ENCODE measurements at regions not wholly inside any gene's neighbourhood (a gene's known extent, or its start where the extent isn't known, plus 50 kb on each side); places are given as distances from the start of the nearest gene placed in this dataset.

DNA sequence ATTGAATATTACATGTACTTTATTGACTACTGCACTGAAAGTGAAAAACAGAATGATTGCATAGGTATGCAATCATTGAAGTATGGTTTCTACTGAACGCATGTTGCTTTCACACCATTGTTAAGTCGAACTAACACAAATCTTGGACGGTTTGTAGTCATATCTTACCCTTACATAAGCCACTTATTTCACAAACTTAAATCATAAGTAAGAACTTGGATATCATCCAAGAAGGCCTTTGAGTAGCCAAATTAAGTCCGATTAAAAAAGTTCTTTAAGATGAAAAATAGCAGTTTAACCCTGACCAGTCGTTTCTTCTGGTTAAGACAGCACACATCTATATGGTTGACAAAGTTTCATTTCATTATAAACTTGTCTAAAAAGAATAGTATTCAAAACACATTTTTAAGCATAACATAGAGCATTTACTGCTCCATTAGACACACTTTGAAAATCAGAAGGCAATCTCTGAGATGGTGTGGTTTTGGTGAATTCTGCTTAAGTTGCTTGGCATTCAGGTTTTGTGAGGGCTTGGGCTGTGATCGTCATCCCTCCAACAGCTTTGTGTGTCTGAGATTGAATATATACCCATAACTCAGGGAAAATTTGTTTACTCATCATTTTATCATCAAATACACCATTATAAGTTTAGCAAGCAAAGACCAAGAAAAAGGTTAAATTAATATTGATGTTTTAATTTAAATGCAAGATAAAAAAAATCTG lies 92.2 kb downstream of the NFKBIZ start:
- ATAC-seq (ENCODE audit: low FRiP score), result no peak
- TF ChIP-seq, protein P1, sequence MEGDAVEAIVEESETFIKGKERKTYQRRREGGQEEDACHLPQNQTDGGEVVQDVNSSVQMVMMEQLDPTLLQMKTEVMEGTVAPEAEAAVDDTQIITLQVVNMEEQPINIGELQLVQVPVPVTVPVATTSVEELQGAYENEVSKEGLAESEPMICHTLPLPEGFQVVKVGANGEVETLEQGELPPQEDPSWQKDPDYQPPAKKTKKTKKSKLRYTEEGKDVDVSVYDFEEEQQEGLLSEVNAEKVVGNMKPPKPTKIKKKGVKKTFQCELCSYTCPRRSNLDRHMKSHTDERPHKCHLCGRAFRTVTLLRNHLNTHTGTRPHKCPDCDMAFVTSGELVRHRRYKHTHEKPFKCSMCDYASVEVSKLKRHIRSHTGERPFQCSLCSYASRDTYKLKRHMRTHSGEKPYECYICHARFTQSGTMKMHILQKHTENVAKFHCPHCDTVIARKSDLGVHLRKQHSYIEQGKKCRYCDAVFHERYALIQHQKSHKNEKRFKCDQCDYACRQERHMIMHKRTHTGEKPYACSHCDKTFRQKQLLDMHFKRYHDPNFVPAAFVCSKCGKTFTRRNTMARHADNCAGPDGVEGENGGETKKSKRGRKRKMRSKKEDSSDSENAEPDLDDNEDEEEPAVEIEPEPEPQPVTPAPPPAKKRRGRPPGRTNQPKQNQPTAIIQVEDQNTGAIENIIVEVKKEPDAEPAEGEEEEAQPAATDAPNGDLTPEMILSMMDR (IDR thresholded peaks at IDR 0.05), result no peak

DNA sequence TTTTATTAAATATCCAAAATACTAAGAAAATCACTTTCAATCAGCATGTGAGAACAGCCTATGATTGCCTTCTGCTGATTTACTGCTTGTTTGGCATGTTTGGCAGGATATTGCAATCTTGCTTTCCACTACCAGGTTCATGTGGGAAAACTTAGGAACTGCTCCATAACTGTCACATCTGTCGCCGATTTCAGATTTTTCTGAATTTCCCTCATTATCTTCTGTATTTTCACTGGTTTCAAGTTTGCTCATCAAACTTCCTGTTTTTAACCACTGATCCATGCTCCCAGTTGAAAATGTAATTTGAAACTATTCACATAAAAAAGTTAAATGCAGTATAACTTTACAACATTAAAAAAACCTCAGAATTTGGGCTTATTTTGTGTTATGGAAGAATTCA lies 93.0 kb downstream of the NFKBIZ start:
- no peak for ATAC-seq (ENCODE audit: low FRiP score)
- TF ChIP-seq, protein P1 (IDR thresholded peaks at IDR 0.05), result no peak
- no peak for DNase-seq (ENCODE audit: low spot score)

More for the DNA sequence above, 92.2 kb downstream of the NFKBIZ start:
- DNase-seq (ENCODE audit: low spot score), result no peak

DNA sequence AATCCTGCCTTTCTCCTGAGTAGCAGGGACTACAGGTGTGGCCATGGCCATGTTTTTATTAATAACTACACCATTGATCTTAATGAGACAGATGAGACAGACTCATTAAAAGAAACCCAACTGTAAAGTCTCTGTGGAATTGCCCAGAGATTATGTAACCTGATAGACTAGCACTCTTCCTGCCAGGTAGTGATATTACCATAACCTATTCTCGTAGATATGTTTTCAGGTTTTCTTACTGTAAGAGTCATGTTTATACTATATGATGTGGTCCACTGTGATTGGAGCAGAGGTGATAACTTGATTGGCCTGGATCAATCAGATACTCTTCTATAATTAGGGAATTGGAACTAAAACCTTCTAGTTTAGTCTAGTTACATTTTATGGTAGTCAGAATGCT lies 93.7 kb downstream of the NFKBIZ start:
- DNase-seq (ENCODE audit: low spot score), result no peak
- TF ChIP-seq, protein P1 (IDR thresholded peaks at IDR 0.05), result no peak
- no peak for ATAC-seq (ENCODE audit: low FRiP score)

DNA sequence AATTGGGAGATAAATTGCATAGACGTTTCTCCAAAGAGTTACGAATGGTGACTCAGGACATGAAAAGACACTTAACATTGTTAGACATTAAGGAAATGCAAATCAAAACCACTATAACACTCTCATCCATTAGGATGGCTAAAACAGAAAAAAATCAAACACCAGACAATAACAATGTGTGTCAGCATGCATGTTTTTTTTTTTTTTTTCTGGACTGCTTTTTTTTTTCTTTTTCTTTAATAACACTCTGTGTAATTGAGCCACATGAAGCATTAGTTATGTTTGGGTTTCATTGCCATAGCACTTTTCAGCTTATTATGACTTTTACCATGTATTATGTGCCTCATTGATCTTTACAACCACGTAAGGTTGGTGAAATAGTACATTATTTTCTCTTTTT lies 95.0 kb downstream of the NFKBIZ start:
- ATAC-seq (ENCODE audit: low FRiP score) (no peak), DNase-seq (ENCODE audit: low spot score) (no peak)
- TF ChIP-seq, protein P1 (IDR thresholded peaks at IDR 0.05), result no peak

DNA sequence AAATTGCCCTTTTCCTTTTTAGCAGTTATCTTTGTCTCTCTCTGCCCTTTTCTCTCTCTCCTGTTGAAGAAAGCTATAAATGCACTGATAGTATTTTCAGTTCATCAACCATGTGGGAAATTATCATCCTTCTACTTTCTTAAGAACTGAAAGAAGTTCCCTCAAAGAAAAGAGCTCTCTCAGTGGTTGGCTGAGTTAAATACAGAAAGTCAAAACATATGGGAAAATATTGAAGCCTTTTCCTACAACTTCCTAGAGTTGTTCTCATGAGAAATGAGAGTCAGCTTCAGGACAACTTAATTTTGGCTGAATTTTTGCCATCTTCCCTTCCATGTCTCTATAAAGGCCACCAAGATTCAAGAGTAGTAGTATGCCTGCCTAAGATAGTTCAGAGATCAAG lies 96.7 kb downstream of the NFKBIZ start:
- DNase-seq (ENCODE audit: low spot score) (no peak), ATAC-seq (ENCODE audit: low FRiP score) (no peak)
- TF ChIP-seq, protein P1 (IDR thresholded peaks at IDR 0.05), result no peak

DNA sequence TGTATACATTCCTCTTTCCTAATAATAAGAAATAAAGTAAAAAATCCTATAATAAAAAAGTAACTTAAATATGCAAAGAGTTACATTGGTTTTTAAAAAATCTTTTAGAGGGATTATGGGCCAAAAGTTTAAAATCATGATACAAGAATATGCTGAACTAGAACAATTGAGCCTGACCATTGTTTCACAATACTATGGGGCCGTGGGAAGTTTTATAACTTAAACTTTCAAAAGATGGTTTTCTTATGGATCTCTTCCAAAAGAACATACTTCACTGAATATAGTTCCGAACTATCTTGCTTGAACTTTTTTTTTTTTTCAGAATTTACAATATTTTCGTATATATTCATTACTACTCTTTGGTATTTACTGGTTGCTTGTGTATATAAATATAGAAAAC lies 97.6 kb downstream of the NFKBIZ start:
- DNase-seq (ENCODE audit: low spot score) (no peak), ATAC-seq (ENCODE audit: low FRiP score) (no peak)
- TF ChIP-seq, protein P1 (IDR thresholded peaks at IDR 0.05), result no peak

DNA sequence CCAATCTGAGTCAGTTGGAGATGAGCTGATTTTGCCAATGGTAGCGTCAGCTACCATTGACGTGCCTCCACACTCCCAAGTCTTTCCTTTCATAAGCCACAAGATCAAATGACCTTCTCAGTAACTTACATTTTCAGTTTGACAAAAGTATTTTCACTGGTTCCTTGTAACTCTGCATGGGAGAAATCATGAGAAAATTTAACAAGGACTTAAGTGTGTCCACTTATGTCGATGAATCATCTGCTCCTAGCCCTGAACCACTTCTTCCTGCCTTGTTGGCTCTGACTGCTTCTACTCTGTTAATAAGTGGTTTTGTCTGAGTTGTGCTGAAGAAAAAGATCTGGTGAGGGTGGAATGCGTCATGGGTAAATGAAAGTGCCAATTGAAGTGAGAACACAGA lies 101.2 kb downstream of the NFKBIZ start:
- TF ChIP-seq, protein P1 (IDR thresholded peaks at IDR 0.05), result no peak
- DNase-seq (ENCODE audit: low spot score) (no peak), ATAC-seq (ENCODE audit: low FRiP score) (no peak)
